RCC 7860 (cell line): ENCODE measurements at regions not wholly inside any gene's neighbourhood (a gene's known extent, or its start where the extent isn't known, plus 50 kb on each side); places are given as distances from the start of the nearest gene placed in this dataset.
"Not testable (repeated sequence)": the region's sequence is repeated elsewhere in the genome, so short reads cannot be mapped to it uniquely, and the experiment has no call there.

Experiments
- DNase-seq: peaks from one replicate; pipeline ENCODE4 v3.0.0-alpha.2; 2015; ENCODE audit warnings: low spot score
- FAIRE-seq: peaks from 2 replicates; lab custom pipeline; 2012; peaks lifted over from hg19 to GRCh38; lab: Jason Lieb, UNC

GRCh38 chr20:5395932-5396727 lies 79.4 kb upstream of the PROKR2 start:
- FAIRE-seq, result no peak

GRCh38 chr20:5393218-5393870 lies 76.6 kb upstream of the PROKR2 start:
- FAIRE-seq, result no peak
- no peak for DNase-seq

More at GRCh38 chr20:5395932-5396727, 79.4 kb upstream of the PROKR2 start:
- DNase-seq, result no peak

DNA sequence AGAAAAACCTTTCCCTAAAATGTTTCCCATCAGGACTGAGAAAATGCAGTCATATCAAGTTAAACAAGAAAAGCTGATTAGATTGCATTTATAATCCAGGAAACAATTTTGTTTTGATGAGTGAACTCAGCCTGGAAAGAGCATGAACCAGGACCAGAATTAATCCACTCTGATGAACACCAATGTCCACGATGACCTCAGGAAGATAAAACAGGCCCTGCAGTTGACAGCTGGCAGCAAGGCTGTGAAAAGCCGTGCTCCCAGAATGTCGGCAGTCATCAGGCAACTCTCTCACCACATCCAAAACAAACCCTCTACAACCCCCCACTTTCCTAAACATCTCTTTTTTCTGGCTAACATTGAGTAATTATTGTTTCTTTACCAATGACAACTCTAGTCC lies 74.0 kb upstream of the PROKR2 start:
- no peak for DNase-seq
- FAIRE-seq, result no peak

DNA sequence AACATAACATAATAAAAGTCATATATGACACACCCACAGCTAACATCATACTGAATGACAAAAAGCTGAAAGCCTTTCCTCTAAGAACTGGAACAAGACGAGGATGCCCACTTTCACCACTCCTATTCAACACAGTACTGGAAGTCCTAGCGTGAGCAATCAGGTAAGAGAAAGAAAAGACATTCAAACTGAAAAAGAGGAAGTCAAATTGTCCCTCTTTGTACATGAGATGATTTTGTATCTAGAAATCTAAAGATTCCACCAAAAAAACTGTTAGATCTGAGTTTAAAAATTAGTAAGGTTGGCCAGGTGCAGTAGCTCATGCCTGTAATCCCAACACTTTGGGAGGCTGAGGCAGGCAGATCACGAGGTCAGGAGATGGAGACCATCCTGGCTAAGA lies 70.1 kb upstream of the PROKR2 start:
- DNase-seq, FAIRE-seq: not testable (repeated sequence)

GRCh38 chr20:5381527-5381926 lies 64.8 kb upstream of the PROKR2 start:
- DNase-seq, FAIRE-seq: not testable (repeated sequence)

DNA sequence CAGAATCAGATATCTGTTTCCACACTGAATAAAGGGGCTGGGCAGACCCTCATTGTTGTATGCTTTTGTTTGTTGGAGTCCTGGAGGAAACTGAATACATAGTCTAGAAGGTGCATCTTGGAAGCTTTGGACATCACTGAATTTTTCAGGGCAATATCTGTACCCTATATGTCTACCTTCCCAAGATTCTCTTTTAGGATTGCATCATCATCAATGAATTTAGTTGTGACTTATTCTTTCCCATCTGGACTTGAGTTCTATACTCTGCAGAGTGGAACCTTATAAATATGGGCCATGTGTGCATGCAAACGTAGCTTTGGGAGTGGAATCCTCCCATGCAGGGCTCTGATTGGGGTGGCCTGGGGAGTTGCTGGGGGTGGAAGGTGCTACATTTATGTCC lies 60.7 kb upstream of the PROKR2 start:
- FAIRE-seq (no peak), DNase-seq (no peak)

- DNase-seq, result no peak
- no peak for FAIRE-seq
These were observed 59.5 kb upstream of the PROKR2 start for GRCh38 chr20:5376228-5376627.

- DNase-seq (no peak), FAIRE-seq (no peak)
These were observed 57.4 kb upstream of the PROKR2 start for GRCh38 chr20:5374171-5374570.

DNA sequence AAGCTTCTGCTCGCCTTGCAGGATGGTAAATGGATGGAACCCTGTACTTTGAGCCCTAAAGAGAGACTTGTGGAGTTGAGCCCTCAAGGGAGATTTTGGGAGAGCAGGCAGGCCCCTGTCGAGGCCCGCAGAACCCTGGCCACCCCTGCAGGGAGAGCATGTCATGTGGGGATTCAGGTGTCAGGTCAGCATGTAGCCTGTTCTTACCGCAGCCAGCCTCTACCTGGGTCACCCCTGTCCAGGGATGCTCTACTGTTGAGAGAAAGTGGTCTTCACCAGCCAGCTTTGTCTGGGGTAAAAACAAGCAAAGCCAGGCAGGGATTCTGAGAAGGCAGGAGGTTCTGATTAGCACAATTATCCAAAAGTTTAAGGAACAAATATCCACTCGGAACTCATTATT lies 55.6 kb upstream of the PROKR2 start:
- no peak for DNase-seq
- no peak for FAIRE-seq

- DNase-seq (no peak), FAIRE-seq (no peak)
These were observed 52.9 kb upstream of the PROKR2 start for GRCh38 chr20:5369629-5370028.
